PFSK-1 (cell line): ENCODE measurements at regions not wholly inside any gene's neighbourhood (a gene's known extent, or its start where the extent isn't known, plus 50 kb on each side); places are given as distances from the start of the nearest gene placed in this dataset.

Experiments used
- FOXP2 ChIP-seq: optimal IDR thresholded peaks from 2 replicates; pipeline ENCODE3; 2011; ENCODE audit warnings: borderline replicate concordance, control low read depth, inconsistent platforms; ENCODE audit not compliant: insufficient read depth; ENCODE audit errors: extremely low read length, extremely low read depth
- POLR2AphosphoS5 ChIP-seq: IDR thresholded peaks from 2 replicates; pipeline ENCODE4 v1.6.1; 2012; ENCODE audit warnings: low read depth, mild to moderate bottlenecking, control low read depth, low read length, moderate library complexity
- REST ChIP-seq, 2 experiments: IDR thresholded peaks; 2 replicates each; pipeline versions ENCODE4 v1.6.1 to v1.8.0; 2011 to 2012; ENCODE audit warnings: low read depth in 2 of 2, low read length in 2 of 2, control low read depth in 1 of 2, inconsistent platforms in 1 of 2, mild to moderate bottlenecking in 1 of 2, moderate library complexity in 1 of 2; ENCODE audit not compliant: insufficient read depth in 1 of 2
- SIN3A ChIP-seq: IDR thresholded peaks from 2 replicates; pipeline ENCODE4 v1.6.1; 2012; ENCODE audit warnings: mild to moderate bottlenecking, low read length, moderate library complexity, borderline replicate concordance; ENCODE audit not compliant: insufficient read depth
- TAF1 ChIP-seq: IDR thresholded peaks from 2 replicates; pipeline ENCODE4 v1.6.1; 2012; ENCODE audit warnings: low read length, control low read depth, borderline replicate concordance; ENCODE audit not compliant: insufficient read depth

DNA sequence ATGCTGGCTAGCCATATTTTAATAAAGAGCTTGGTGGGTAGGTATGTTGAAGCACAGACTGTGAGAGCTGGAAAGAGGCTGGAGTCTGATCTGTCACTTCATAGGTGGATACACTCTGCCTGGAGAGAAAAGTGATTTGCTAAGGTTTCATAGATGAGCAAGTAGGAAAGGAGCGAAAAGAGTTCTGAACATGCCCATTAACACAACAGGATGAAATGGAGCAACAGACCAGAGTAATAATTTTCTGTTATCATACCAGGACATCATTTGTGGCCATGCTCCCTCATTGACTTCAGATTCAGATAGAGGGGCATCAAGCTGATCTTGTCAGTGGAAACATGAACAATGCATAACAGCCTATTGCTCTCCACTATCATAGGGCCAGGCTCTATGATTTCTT lies 452.9 kb downstream of the JRKL start:
- TF ChIP-seq POLR2AphosphoS5 (no peak), TAF1 (no peak)

DNA sequence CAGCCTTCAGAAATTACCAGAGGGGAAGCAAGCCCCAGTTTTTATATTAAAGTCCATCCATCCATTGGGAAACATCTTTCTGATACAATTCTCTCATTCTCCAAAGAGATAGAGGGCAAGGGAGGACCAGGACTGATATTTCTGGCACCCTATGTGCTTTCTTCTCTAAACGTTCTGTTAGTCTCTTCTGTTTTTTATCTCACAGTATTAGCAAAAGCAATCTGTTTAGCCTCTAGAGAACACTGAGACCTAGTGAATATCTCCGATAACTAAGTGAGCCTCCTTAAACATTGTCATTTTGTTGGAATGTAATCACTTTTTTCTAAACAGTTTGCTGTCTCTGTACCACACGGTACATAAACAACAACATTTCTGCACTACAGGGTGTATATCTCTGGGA lies 464.6 kb downstream of the JRKL start:
- TF ChIP-seq POLR2AphosphoS5 = no peak
- no peak for TF ChIP-seq FOXP2
- TF ChIP-seq TAF1 = no peak
- TF ChIP-seq REST (IDR thresholded peaks at IDR 0.05; ENCODE audit: insufficient read depth in 1 of 2, low read depth in 2 of 2, low read length in 2 of 2) = no peak
- TF ChIP-seq SIN3A = no peak

DNA sequence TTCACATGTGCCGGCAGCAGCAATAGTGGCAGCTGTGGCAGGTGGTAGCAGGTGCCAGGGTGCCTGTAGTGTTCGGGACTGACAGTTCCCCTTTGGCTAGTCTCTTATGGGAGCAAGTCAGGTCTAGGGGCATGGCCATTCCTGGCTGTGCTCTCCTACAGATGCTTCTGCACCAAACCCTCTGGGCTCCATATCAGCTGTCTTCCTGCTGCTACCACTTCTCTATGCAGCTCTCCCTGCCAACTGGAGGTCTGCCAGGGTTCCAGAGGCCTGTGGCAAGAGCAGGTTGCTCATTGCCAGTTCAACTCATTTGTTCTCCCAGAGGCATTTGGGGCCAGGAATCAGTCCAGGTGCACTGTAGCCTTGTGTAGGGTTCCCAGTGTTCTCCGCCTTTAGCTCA lies 473.7 kb downstream of the JRKL start:
- TF ChIP-seq REST (IDR thresholded peaks at IDR 0.05; ENCODE audit: insufficient read depth in 1 of 2, low read depth in 2 of 2, low read length in 2 of 2) (no peak), FOXP2 (no peak), TAF1 (no peak), POLR2AphosphoS5 (no peak), SIN3A (no peak)

- no peak for TF ChIP-seq TAF1
- TF ChIP-seq FOXP2 = no peak
- TF ChIP-seq REST (IDR thresholded peaks at IDR 0.05; ENCODE audit: insufficient read depth in 1 of 2, low read depth in 2 of 2, low read length in 2 of 2) = no peak
- no peak for TF ChIP-seq POLR2AphosphoS5
- TF ChIP-seq SIN3A = no peak
Observed at GRCh38 chr11:96865020-96865419, 475.2 kb downstream of the JRKL start.

DNA sequence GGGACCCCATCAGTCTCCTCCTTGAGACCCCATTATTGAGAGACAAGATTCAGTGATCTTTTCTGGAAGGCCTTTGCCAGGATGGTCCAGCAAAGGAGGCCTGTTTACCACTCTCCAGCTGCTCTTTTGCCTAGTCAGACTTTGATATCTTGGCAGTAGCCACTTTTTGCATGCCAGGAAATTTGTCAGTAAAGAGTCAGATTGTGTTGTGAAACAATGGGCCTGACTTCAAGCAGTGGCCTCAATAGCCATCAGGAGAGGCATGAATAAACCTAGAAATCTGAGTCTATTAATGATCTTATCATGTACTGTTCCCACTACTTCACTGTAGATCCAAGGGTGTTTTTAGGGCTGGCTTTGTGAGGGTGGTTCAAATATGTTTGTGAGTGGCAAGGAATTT lies 479.4 kb downstream of the JRKL start:
- no peak for TF ChIP-seq REST (IDR thresholded peaks at IDR 0.05; ENCODE audit: insufficient read depth in 1 of 2, low read depth in 2 of 2, low read length in 2 of 2)
- TF ChIP-seq TAF1 = no peak
- no peak for TF ChIP-seq FOXP2
- no peak for TF ChIP-seq POLR2AphosphoS5
- no peak for TF ChIP-seq SIN3A
